OCI-LY3 (cell line): ENCODE measurements at regions not wholly inside any gene's neighbourhood (a gene's known extent, or its start where the extent isn't known, plus 50 kb on each side); places are given as distances from the start of the nearest gene placed in this dataset.

Source experiments
- CTCF ChIP-seq: fragments of 200-600, 300-600 bp; sonication (generic); IDR thresholded peaks from 2 replicates; pipeline ENCODE4 v1.5.1; 2014; ENCODE audit warnings: antibody characterized with exemption, low read length, low read depth
- EZH2phosphoT487 ChIP-seq: fragments of 200-600 bp; shearing (Covaris generic); IDR thresholded peaks from 2 replicates; pipeline ENCODE4 v1.6.1; 2018; ENCODE audit warnings: antibody characterized with exemption, mixed run types, low read depth

DNA sequence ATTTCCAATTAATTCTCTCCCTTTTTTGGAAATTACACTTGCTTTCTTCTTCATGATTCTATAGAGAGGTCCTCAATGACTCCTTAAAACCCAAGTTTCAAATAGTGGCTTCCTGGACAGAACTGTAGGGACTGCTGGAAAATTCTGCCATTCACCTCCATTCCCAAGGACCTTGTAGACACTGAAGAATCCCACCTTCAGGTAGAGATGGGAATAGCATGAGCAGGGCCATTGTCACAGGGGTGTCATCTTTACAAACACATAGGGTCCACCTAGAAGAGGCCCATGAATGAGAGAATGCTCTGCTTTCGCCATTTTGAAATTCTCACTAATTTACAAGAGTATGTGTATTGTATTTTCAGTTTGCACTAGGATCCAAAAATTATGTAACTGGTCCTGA is 701.7 kb upstream of the CELF2 start:
- TF ChIP-seq CTCF, result no peak
- TF ChIP-seq EZH2phosphoT487, result no peak
